ENCODE measurements at regions not wholly inside any gene's neighbourhood (a gene's known extent, or its start where the extent isn't known, plus 50 kb on each side); places are given as distances from the start of the nearest gene placed in this dataset.
"Not testable (repeated sequence)": the region's sequence is repeated elsewhere in the genome, so short reads cannot be mapped to it uniquely, and the experiment has no call there.

DNA sequence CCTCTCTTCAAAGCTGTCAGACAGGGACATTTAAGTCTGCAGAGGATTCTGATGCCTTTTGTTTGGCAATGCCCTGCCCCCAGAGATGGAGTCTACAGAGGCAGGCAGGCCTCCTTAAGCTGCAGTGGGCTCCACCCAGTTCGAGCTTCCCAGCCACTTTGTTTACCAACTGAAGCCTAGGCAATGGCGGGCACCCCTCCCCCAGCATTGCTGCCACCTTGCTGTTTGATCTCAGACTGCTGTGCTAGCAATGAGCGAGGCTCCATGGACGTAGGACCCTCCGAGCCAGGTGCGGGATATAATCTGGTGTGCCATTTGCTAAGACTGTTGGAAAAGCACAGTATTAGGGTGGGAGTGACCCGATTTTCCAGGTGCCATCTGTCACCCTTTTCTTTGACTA is 207.7 kb downstream of the OTOP1 start:
- TF ChIP-seq ZNF274 (IDR thresholded peaks at IDR 0.05; ENCODE audit: low read depth, low read length); SUZ12 (IDR thresholded peaks at IDR 0.05; ENCODE audit: extremely low read depth, insufficient read depth, insufficient read length); YY1 (IDR thresholded peaks at IDR 0.05; ENCODE audit: insufficient read depth, insufficient read length): not testable (repeated sequence)

Data from NT2/D1 (cell line).